Activated T-helper 1 cell treated with anti-CD3 and anti-CD28 coated beads, Interleukin-12 subunit alpha, Interleukin-12 subunit beta, Interleukin-2, Interleukin-4 antibody, amounts not matched to agents 30 ng/mL and 10 ng/mL and 1 ng/mL, durations not matched to agents 14 hours and 24 hours and 36 hours (primary cell): ENCODE measurements at regions not wholly inside any gene's neighbourhood (a gene's known extent, or its start where the extent isn't known, plus 50 kb on each side); places are given as distances from the start of the nearest gene placed in this dataset.
"Not testable (repeated sequence)": the region's sequence is repeated elsewhere in the genome, so short reads cannot be mapped to it uniquely, and the experiment has no call there.

Experiments
- DNase-seq: peaks from one replicate; pipeline ENCODE4 v3.0.0; 2021; ENCODE audit warnings: low spot score
- H3K27ac Mint-ChIP-seq: one replicate; pipeline ENCODE4 v1.8.0; 2021; ENCODE audit warnings: mild to moderate bottlenecking, mixed read lengths
- H3K27me3 Mint-ChIP-seq: one replicate; pipeline ENCODE4 v1.8.0; 2022; ENCODE audit warnings: mild to moderate bottlenecking, moderate library complexity, mixed read lengths; ENCODE audit not compliant: insufficient read depth
- H3K36me3 Mint-ChIP-seq: one replicate; pipeline ENCODE4 v1.8.0; 2021; ENCODE audit warnings: low read depth, mixed read lengths
- H3K4me1 Mint-ChIP-seq: one replicate; pipeline ENCODE4 v1.8.0; 2021; ENCODE audit warnings: low read depth, mixed read lengths
- H3K4me3 Mint-ChIP-seq: one replicate; pipeline ENCODE4 v1.8.0; 2021; ENCODE audit warnings: mild to moderate bottlenecking, moderate library complexity, mixed read lengths
- H3K9me3 Mint-ChIP-seq: one replicate; pipeline ENCODE4 v1.8.0; 2021; ENCODE audit warnings: mixed read lengths
- intact Hi-C: fragments of 100-400 bp; cut with micrococcal nuclease; formaldehyde crosslinking; loops from one replicate; pipeline ENCODE4 v1.15.1; 2024

DNA sequence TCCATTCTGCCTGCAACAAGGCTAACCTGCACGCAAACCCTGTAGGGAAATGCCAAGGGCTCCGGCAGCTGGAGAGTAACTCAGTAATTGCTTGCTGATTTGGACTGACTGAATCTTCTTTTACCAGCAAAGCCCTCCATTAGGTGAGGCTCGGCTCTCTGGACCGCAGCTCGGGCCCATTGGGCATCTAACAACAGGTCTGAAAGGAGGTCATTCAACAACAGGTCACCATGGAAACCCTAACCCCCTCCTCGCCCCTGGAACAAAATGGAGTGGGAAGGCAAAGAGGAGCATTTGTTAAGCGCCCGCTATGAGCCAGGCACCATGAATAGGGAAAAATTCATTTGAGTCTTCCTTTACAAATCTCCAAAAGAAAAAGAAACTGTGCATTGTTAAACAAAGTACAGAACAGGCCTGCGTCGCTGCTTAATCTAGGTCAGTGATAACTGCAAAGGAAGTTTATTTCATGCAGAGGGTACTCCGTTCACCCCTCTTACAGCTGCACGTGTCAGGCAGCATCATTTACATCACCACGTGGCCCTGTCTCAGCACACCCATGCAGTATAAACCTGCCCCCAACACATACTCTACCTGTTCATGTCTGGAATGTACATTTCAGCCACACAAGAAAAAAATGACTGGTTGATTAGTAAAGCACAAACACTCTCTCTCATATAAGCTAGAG, 248.8 kb upstream of the NEBL start:
- H3K4me1 Mint-ChIP-seq = no peaks in the 10 kb centered on the region
- no peak overlapping the region for H3K27ac Mint-ChIP-seq
- no peak overlapping the region for H3K4me3 Mint-ChIP-seq
- H3K36me3 Mint-ChIP-seq = no peaks in the 10 kb centered on the region
- intact Hi-C loops = no loop called here
- DNase-seq = no peak
- H3K9me3 Mint-ChIP-seq = no peaks in the 10 kb centered on the region
- no peaks in the 10 kb centered on the region for H3K27me3 Mint-ChIP-seq

DNA sequence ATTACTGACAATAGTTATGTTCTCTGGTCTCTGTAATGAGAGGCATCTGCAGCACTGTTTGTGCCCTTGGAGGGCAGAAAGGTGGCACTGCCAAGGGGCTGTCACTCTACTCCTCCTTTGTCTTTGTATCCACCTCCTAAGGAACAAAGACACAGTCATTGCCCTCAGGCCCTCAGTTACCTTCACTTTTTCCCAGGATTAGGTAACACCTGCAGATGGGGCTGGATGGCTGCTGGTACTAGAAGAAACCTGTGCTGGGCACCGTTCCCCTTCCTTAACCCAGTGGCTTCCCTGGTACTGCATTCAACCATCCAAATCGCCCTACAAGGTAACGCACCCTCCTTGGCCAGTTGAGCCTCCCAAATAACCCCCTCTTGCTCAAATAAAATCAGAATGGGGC, 246.9 kb upstream of the NEBL start:
- Mint-ChIP-seq H3K27ac (no peak overlapping the region), H3K4me1 (no peaks in the 10 kb centered on the region), H3K9me3 (no peaks in the 10 kb centered on the region), H3K27me3 (no peaks in the 10 kb centered on the region), H3K4me3 (no peak overlapping the region), H3K36me3 (no peaks in the 10 kb centered on the region)
- intact Hi-C loops = no loop called here
- DNase-seq = no peak

GRCh38 chr10:21141946-21142492, 244.9 kb upstream of the NEBL start:
- DNase-seq = no peak
- H3K9me3 Mint-ChIP-seq = no peaks in the 10 kb centered on the region
- intact Hi-C loops = no loop called here
- H3K27me3 Mint-ChIP-seq = no peaks in the 10 kb centered on the region
- H3K4me3 Mint-ChIP-seq = no peak overlapping the region
- no peak overlapping the region for H3K27ac Mint-ChIP-seq
- no peaks in the 10 kb centered on the region for H3K36me3 Mint-ChIP-seq
- H3K4me1 Mint-ChIP-seq = no peaks in the 10 kb centered on the region

DNA sequence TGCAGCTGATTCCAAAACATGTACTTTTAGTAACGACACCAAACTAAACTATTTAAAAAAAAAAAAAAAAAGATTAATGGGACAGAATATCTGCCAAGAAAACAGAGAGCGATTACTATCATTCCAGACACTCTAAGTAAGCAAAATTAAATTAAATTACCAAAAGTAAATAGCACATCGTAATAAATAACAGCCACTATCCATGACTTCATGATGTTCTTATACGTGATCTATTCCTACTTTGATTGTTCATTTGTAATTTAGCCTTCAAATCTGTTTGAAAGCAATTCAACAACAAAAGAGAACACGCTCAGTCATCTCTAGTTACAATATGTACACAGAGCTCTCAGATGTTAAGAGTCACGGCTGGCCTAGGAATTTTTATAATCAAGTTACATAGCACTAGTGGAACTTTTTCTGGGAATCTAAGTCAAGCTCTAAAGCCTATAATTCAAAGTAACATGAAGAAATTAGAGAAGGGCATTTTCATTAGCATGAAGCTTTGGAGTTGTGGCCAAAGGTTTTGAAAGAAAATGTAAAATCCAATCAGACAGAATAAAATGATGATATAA, 241.7 kb upstream of the NEBL start:
- H3K4me3 Mint-ChIP-seq = no peak overlapping the region
- H3K36me3 Mint-ChIP-seq = no peaks in the 10 kb centered on the region
- intact Hi-C loops = no loop called here
- H3K27me3 Mint-ChIP-seq = no peaks in the 10 kb centered on the region
- no peaks in the 10 kb centered on the region for H3K4me1 Mint-ChIP-seq
- no peaks in the 10 kb centered on the region for H3K9me3 Mint-ChIP-seq
- H3K27ac Mint-ChIP-seq = no peak overlapping the region
- DNase-seq = no peak

GRCh38 chr10:21135023-21135931, 238.2 kb upstream of the NEBL start:
- intact Hi-C loops = no loop called here
- H3K36me3 Mint-ChIP-seq = no peaks in the 10 kb centered on the region
- H3K27ac Mint-ChIP-seq = no peak overlapping the region
- H3K9me3 Mint-ChIP-seq = no peaks in the 10 kb centered on the region
- DNase-seq = no peak
- H3K4me1 Mint-ChIP-seq = no peaks in the 10 kb centered on the region
- H3K4me3 Mint-ChIP-seq = no peak overlapping the region
- no peaks in the 10 kb centered on the region for H3K27me3 Mint-ChIP-seq

GRCh38 chr10:21134645-21135022, 237.5 kb upstream of the NEBL start:
- no peaks in the 10 kb centered on the region for H3K9me3 Mint-ChIP-seq
- H3K36me3 Mint-ChIP-seq = no peaks in the 10 kb centered on the region
- no peak overlapping the region for H3K4me3 Mint-ChIP-seq
- no peak overlapping the region for H3K27ac Mint-ChIP-seq
- intact Hi-C loops = no loop called here
- no peaks in the 10 kb centered on the region for H3K4me1 Mint-ChIP-seq
- no peaks in the 10 kb centered on the region for H3K27me3 Mint-ChIP-seq
- DNase-seq = no peak

GRCh38 chr10:21130683-21131442, 233.8 kb upstream of the NEBL start:
- Mint-ChIP-seq H3K27me3 (no peaks in the 10 kb centered on the region), H3K27ac (no peak overlapping the region), H3K4me3 (no peak overlapping the region), H3K36me3 (no peaks in the 10 kb centered on the region), H3K4me1 (no peaks in the 10 kb centered on the region), H3K9me3 (no peaks in the 10 kb centered on the region)
- DNase-seq = no peak
- intact Hi-C loops = no loop called here

GRCh38 chr10:21130108-21130507, 233.0 kb upstream of the NEBL start:
- Mint-ChIP-seq H3K4me3 (no peak overlapping the region), H3K36me3 (no peaks in the 10 kb centered on the region), H3K27ac (no peak overlapping the region), H3K9me3 (no peaks in the 10 kb centered on the region), H3K27me3 (no peaks in the 10 kb centered on the region), H3K4me1 (no peaks in the 10 kb centered on the region)
- intact Hi-C loops = no loop called here
- no peak for DNase-seq

- no peaks in the 10 kb centered on the region for H3K9me3 Mint-ChIP-seq
- no peaks in the 10 kb centered on the region for H3K36me3 Mint-ChIP-seq
- no peak overlapping the region for H3K27ac Mint-ChIP-seq
- no peaks in the 10 kb centered on the region for H3K4me1 Mint-ChIP-seq
- DNase-seq = no peak
- H3K27me3 Mint-ChIP-seq = no peaks in the 10 kb centered on the region
- no peak overlapping the region for H3K4me3 Mint-ChIP-seq
- intact Hi-C loops = no loop called here
Observed at GRCh38 chr10:21125471-21126228, 228.5 kb upstream of the NEBL start.

DNA sequence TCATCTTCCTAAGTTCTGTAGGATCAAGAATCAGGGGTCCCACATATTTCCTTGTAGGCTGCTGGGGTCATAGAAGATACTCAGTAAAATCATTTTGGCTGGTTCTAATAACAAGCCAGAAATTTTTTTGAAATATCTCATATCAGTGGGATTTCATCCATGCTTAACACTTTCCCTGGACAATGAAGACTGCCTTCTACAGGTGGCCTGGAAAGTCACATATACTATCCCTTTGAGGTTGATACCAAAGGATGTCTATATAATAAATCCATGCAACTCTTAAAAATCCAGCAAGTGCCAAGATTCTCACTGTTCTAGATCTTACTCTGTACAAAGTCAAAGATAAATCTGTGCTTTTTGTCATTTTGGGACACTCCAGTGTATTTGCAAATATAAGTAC, 225.8 kb upstream of the NEBL start:
- H3K9me3 Mint-ChIP-seq = no peaks in the 10 kb centered on the region
- no peak overlapping the region for H3K4me3 Mint-ChIP-seq
- H3K27me3 Mint-ChIP-seq = no peaks in the 10 kb centered on the region
- H3K36me3 Mint-ChIP-seq = no peaks in the 10 kb centered on the region
- H3K27ac Mint-ChIP-seq = no peak overlapping the region
- intact Hi-C loops = no loop called here
- no peak for DNase-seq
- H3K4me1 Mint-ChIP-seq = no peaks in the 10 kb centered on the region

DNA sequence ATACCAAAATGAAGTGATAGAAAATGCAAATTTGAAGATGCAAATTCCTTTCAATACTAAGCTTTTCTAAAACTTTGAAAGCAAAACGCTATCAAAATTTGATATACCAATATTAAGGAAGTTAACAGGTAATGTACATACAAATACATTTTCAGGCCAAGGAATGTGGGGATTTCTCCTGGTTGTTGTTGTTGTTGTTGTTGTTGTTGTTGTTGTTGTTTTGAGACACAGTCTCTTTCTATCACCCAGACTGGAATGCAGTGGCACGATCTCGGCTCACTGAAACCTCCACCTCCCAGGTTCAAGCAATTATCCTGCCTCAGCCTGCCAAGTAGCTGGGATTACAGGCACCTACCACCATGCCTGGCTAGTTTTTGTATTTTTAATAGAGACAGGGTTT, 224.7 kb upstream of the NEBL start:
- H3K9me3 Mint-ChIP-seq, intact Hi-C loops, H3K4me1 Mint-ChIP-seq: not testable (repeated sequence)

GRCh38 chr10:21114683-21115082, 217.6 kb upstream of the NEBL start:
- DNase-seq = no peak
- Mint-ChIP-seq H3K4me1 (no peaks in the 10 kb centered on the region), H3K27ac (no peak overlapping the region), H3K27me3 (no peaks in the 10 kb centered on the region), H3K4me3 (no peak overlapping the region), H3K36me3 (no peaks in the 10 kb centered on the region), H3K9me3 (no peaks in the 10 kb centered on the region)
- intact Hi-C loops = no loop called here

More for the DNA sequence above, 224.7 kb upstream of the NEBL start:
- H3K36me3 Mint-ChIP-seq, DNase-seq, H3K27ac Mint-ChIP-seq, H3K27me3 Mint-ChIP-seq, H3K4me3 Mint-ChIP-seq: not testable (repeated sequence)
